HG03135 (cell line): ENCODE measurements at regions not wholly inside any gene's neighbourhood (a gene's known extent, or its start where the extent isn't known, plus 50 kb on each side); places are given as distances from the start of the nearest gene placed in this dataset.

Experiments used
- ATAC-seq: cut with Tn5 transposase; IDR thresholded peaks from one replicate; pipeline ENCODE4 v1.9.1; 2021; ENCODE audit warnings: mild to moderate bottlenecking, moderate library complexity; ENCODE audit not compliant: unreplicated experiment

GRCh38 chr2:155100261-155100660 lies 401.8 kb downstream of the KCNJ3 start:
- ATAC-seq, result no peak

GRCh38 chr2:155099784-155100183 lies 401.3 kb downstream of the KCNJ3 start:
- no peak for ATAC-seq

GRCh38 chr2:155095613-155096012 lies 397.1 kb downstream of the KCNJ3 start:
- no peak for ATAC-seq

GRCh38 chr2:155080373-155080772 lies 381.9 kb downstream of the KCNJ3 start:
- no peak for ATAC-seq

GRCh38 chr2:155070489-155070888 lies 372.0 kb downstream of the KCNJ3 start:
- ATAC-seq, result no peak

GRCh38 chr2:155062922-155063258 lies 364.4 kb downstream of the KCNJ3 start:
- no peak for ATAC-seq

- no peak for ATAC-seq
Observed at GRCh38 chr2:155062250-155062921, 363.9 kb downstream of the KCNJ3 start.

- no peak for ATAC-seq
Observed at GRCh38 chr2:155060896-155061295, 362.4 kb downstream of the KCNJ3 start.

- no peak for ATAC-seq
Observed at GRCh38 chr2:155054712-155055111, 356.2 kb downstream of the KCNJ3 start.

GRCh38 chr2:155043097-155043496 lies 344.6 kb downstream of the KCNJ3 start:
- ATAC-seq, result no peak

GRCh38 chr2:155035308-155035707 lies 336.8 kb downstream of the KCNJ3 start:
- no peak for ATAC-seq

- no peak for ATAC-seq
Observed at GRCh38 chr2:155033652-155034051, 335.2 kb downstream of the KCNJ3 start.

GRCh38 chr2:155030296-155030695 lies 331.8 kb downstream of the KCNJ3 start:
- no peak for ATAC-seq

GRCh38 chr2:155026651-155027174 lies 328.2 kb downstream of the KCNJ3 start:
- ATAC-seq, result no peak

GRCh38 chr2:155023674-155024073 lies 325.2 kb downstream of the KCNJ3 start:
- ATAC-seq, result no peak

- no peak for ATAC-seq
Observed at GRCh38 chr2:155022531-155022930, 324.0 kb downstream of the KCNJ3 start.

GRCh38 chr2:155021618-155022017 lies 323.1 kb downstream of the KCNJ3 start:
- ATAC-seq, result no peak

- no peak for ATAC-seq
Observed at GRCh38 chr2:155020246-155020645, 321.8 kb downstream of the KCNJ3 start.

- ATAC-seq, result no peak
Observed at GRCh38 chr2:155010925-155011324, 312.4 kb downstream of the KCNJ3 start.

- ATAC-seq, result no peak
Observed at GRCh38 chr2:154995361-154995760, 296.9 kb downstream of the KCNJ3 start.

- no peak for ATAC-seq
Observed at GRCh38 chr2:154992826-154993225, 294.3 kb downstream of the KCNJ3 start.

GRCh38 chr2:154978710-154979109 lies 280.2 kb downstream of the KCNJ3 start:
- ATAC-seq, result no peak

GRCh38 chr2:154978244-154978643 lies 279.7 kb downstream of the KCNJ3 start:
- no peak for ATAC-seq
